HEK293 (cell line): ENCODE measurements at regions not wholly inside any gene's neighbourhood (a gene's known extent, or its start where the extent isn't known, plus 50 kb on each side); places are given as distances from the start of the nearest gene placed in this dataset.

Experiments
- BCL11A ChIP-seq: fragments of 450-650 bp; formaldehyde crosslinking; IDR thresholded peaks from 2 replicates; pipeline ENCODE4 v1.5.1; 2016; ENCODE audit warnings: low read depth, missing biosample characterization, missing genetic modification characterization
- HOXA7 ChIP-seq: sonication (generic); formaldehyde crosslinking; IDR thresholded peaks from 2 replicates; pipeline ENCODE4 v1.8.1; 2022; ENCODE audit warnings: missing genetic modification reagents, borderline replicate concordance
- SP3 ChIP-seq: fragments of 450-650 bp; formaldehyde crosslinking; IDR thresholded peaks from 2 replicates; pipeline ENCODE4 v1.5.1; 2016; ENCODE audit warnings: missing biosample characterization, missing genetic modification characterization
- TCF7L2 ChIP-seq: IDR thresholded peaks from 2 replicates; pipeline ENCODE4 v1.6.1; 2011; ENCODE audit warnings: low read depth, mild to moderate bottlenecking, inconsistent platforms, low read length, moderate library complexity, borderline replicate concordance
- ZNF274 ChIP-seq, 2 experiments: fragments of 200-500 bp in 1 of 2; fragments of 450-650 bp in 1 of 2; sonication (Bioruptor generic) in 1 of 2; formaldehyde crosslinking in 1 of 2; IDR thresholded peaks; 2 replicates each; pipeline versions ENCODE4 v1.5.1 to v1.6.1; 2014 to 2016; ENCODE audit warnings: borderline replicate concordance in 1 of 2, inconsistent platforms in 1 of 2, low read length in 1 of 2, missing biosample characterization in 1 of 2, missing genetic modification characterization in 1 of 2
- ZNF510 ChIP-seq: fragments of 450-650 bp; formaldehyde crosslinking; IDR thresholded peaks from 2 replicates; pipeline ENCODE4 v1.5.1; 2018; ENCODE audit warnings: mild to moderate bottlenecking, missing genetic modification characterization, missing biosample characterization; ENCODE audit not compliant: insufficient replicate concordance
- ZNF677 ChIP-seq: fragments of 450-650 bp; IDR thresholded peaks from 2 replicates; pipeline ENCODE4 v1.5.0; 2018; ENCODE audit warnings: missing biosample characterization, mild to moderate bottlenecking, missing genetic modification characterization, moderate library complexity
- TF ChIP-seq, protein P1 (sequence below): fragments of 450-650 bp; formaldehyde crosslinking; IDR thresholded peaks from 2 replicates; pipeline ENCODE4 v1.5.1; 2016; ENCODE audit warnings: missing biosample characterization, missing genetic modification characterization
- TF ChIP-seq, protein P2 (sequence below): fragments of 450-650 bp; formaldehyde crosslinking; IDR thresholded peaks from 2 replicates; pipeline ENCODE4 v1.5.1; 2016; ENCODE audit warnings: missing biosample characterization, missing genetic modification characterization, low read depth
- TF ChIP-seq, protein P3 (sequence below): fragments of 450-650 bp; formaldehyde crosslinking; IDR thresholded peaks from 2 replicates; pipeline ENCODE4 v1.5.1; 2016; ENCODE audit warnings: missing biosample characterization, missing genetic modification characterization
- TF ChIP-seq, protein P4 (sequence below): sonication (generic); formaldehyde crosslinking; IDR thresholded peaks from 2 replicates; pipeline ENCODE4 v1.8.1; 2022; ENCODE audit warnings: mild to moderate bottlenecking, moderate library complexity, missing genetic modification reagents

DNA sequence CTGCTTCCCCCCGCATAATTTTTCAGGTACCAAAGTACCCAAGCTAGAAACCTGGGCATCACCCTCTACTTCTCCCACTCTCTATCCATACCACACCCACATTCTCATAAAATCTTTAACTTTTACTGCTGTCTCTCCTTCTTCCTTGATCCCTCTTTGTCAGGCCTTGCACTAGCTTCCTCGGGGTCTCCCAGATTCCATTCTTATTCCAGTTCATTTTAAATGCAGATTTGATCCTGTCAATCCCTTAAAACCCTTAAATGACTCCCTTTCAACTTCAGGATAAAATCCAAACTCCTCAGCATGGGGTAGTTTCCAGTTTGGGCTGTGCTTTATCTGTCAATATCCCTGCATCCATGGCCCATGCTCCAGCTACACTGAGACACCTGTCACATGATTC lies 343.5 kb downstream of the PBX1 start:
- TF ChIP-seq, protein P1, sequence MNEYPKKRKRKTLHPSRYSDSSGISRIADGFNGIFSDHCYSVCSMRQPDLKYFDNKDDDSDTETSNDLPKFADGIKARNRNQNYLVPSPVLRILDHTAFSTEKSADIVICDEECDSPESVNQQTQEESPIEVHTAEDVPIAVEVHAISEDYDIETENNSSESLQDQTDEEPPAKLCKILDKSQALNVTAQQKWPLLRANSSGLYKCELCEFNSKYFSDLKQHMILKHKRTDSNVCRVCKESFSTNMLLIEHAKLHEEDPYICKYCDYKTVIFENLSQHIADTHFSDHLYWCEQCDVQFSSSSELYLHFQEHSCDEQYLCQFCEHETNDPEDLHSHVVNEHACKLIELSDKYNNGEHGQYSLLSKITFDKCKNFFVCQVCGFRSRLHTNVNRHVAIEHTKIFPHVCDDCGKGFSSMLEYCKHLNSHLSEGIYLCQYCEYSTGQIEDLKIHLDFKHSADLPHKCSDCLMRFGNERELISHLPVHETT (tag by site-specific recombination), result no peak
- no peak for TF ChIP-seq ZNF510 (tag by site-specific recombination)
- no peak for TF ChIP-seq BCL11A (tag by site-specific recombination)
- TF ChIP-seq ZNF274 (IDR thresholded peaks at IDR 0.05; ENCODE audit: low read length), result no peak
- TF ChIP-seq ZNF274 (tag by site-specific recombination; IDR thresholded peaks at IDR 0.05; ENCODE audit: borderline replicate concordance), result no peak
- TF ChIP-seq, protein P2, sequence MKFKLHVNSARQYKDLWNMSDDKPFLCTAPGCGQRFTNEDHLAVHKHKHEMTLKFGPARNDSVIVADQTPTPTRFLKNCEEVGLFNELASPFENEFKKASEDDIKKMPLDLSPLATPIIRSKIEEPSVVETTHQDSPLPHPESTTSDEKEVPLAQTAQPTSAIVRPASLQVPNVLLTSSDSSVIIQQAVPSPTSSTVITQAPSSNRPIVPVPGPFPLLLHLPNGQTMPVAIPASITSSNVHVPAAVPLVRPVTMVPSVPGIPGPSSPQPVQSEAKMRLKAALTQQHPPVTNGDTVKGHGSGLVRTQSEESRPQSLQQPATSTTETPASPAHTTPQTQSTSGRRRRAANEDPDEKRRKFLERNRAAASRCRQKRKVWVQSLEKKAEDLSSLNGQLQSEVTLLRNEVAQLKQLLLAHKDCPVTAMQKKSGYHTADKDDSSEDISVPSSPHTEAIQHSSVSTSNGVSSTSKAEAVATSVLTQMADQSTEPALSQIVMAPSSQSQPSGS (tag by site-specific recombination), result no peak
- TF ChIP-seq ZNF677 (tag by site-specific recombination), result no peak
- TF ChIP-seq TCF7L2, result no peak
- TF ChIP-seq, protein P3, sequence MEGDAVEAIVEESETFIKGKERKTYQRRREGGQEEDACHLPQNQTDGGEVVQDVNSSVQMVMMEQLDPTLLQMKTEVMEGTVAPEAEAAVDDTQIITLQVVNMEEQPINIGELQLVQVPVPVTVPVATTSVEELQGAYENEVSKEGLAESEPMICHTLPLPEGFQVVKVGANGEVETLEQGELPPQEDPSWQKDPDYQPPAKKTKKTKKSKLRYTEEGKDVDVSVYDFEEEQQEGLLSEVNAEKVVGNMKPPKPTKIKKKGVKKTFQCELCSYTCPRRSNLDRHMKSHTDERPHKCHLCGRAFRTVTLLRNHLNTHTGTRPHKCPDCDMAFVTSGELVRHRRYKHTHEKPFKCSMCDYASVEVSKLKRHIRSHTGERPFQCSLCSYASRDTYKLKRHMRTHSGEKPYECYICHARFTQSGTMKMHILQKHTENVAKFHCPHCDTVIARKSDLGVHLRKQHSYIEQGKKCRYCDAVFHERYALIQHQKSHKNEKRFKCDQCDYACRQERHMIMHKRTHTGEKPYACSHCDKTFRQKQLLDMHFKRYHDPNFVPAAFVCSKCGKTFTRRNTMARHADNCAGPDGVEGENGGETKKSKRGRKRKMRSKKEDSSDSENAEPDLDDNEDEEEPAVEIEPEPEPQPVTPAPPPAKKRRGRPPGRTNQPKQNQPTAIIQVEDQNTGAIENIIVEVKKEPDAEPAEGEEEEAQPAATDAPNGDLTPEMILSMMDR (tag by site-specific recombination), result no peak
- TF ChIP-seq HOXA7 (CRISPR knock-in tag), result no peak
- TF ChIP-seq, protein P4, sequence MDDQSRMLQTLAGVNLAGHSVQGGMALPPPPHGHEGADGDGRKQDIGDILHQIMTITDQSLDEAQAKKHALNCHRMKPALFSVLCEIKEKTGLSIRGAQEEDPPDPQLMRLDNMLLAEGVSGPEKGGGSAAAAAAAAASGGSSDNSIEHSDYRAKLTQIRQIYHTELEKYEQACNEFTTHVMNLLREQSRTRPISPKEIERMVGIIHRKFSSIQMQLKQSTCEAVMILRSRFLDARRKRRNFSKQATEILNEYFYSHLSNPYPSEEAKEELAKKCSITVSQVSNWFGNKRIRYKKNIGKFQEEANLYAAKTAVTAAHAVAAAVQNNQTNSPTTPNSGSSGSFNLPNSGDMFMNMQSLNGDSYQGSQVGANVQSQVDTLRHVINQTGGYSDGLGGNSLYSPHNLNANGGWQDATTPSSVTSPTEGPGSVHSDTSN (CRISPR knock-in tag), result no peak
- TF ChIP-seq SP3, result no peak
